Mesothelial cell of epicardium (in vitro differentiated cells): ENCODE measurements at regions not wholly inside any gene's neighbourhood (a gene's known extent, or its start where the extent isn't known, plus 50 kb on each side); places are given as distances from the start of the nearest gene placed in this dataset.

ENCODE experiments used
- DNase-seq, 2 experiments: peaks; one replicate each; pipeline ENCODE4 v3.0.0; 2021; ENCODE audit warnings: low spot score in 2 of 2; ENCODE audit not compliant: unreplicated experiment in 2 of 2
- H3K27ac Mint-ChIP-seq: 2 replicates; pipeline ENCODE4 v1.8.0; 2021; ENCODE audit warnings: mixed read lengths
- H3K27me3 Mint-ChIP-seq: 2 replicates; pipeline ENCODE4 v1.8.0; 2021; ENCODE audit warnings: low read depth, mixed read lengths
- H3K36me3 Mint-ChIP-seq: 2 replicates; pipeline ENCODE4 v1.8.0; 2021; ENCODE audit warnings: mixed read lengths
- H3K4me1 Mint-ChIP-seq: 2 replicates; pipeline ENCODE4 v1.8.0; 2021; ENCODE audit warnings: mixed read lengths
- H3K4me3 Mint-ChIP-seq: 2 replicates; pipeline ENCODE4 v1.8.0; 2021; ENCODE audit warnings: mild to moderate bottlenecking, moderate library complexity, mixed read lengths
- H3K9me3 Mint-ChIP-seq: 2 replicates; pipeline ENCODE4 v1.8.0; 2021; ENCODE audit warnings: mixed read lengths
- TF ChIP-seq, protein P1 (sequence below): fragments of 200-600 bp; sonication (generic); IDR thresholded peaks from one replicate; pipeline ENCODE4 v1.5.0; 2021; ENCODE audit warnings: antibody characterized with exemption; ENCODE audit not compliant: unreplicated experiment

- Mint-ChIP-seq H3K27me3 (peaks cover 9% of the 10 kb centered on the region), H3K4me3 (no peak overlapping the region), H3K4me1 (peaks cover 6% of the 10 kb centered on the region), H3K36me3 (no peaks in the 10 kb centered on the region), H3K27ac (no peak overlapping the region), H3K9me3 (peaks cover 10% of the 10 kb centered on the region)
- TF ChIP-seq, protein P1, sequence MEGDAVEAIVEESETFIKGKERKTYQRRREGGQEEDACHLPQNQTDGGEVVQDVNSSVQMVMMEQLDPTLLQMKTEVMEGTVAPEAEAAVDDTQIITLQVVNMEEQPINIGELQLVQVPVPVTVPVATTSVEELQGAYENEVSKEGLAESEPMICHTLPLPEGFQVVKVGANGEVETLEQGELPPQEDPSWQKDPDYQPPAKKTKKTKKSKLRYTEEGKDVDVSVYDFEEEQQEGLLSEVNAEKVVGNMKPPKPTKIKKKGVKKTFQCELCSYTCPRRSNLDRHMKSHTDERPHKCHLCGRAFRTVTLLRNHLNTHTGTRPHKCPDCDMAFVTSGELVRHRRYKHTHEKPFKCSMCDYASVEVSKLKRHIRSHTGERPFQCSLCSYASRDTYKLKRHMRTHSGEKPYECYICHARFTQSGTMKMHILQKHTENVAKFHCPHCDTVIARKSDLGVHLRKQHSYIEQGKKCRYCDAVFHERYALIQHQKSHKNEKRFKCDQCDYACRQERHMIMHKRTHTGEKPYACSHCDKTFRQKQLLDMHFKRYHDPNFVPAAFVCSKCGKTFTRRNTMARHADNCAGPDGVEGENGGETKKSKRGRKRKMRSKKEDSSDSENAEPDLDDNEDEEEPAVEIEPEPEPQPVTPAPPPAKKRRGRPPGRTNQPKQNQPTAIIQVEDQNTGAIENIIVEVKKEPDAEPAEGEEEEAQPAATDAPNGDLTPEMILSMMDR = no peak
- DNase-seq = no peak
Observed at GRCh38 chr6:165762876-165763275, 99.8 kb upstream of the PDE10A start.

DNA sequence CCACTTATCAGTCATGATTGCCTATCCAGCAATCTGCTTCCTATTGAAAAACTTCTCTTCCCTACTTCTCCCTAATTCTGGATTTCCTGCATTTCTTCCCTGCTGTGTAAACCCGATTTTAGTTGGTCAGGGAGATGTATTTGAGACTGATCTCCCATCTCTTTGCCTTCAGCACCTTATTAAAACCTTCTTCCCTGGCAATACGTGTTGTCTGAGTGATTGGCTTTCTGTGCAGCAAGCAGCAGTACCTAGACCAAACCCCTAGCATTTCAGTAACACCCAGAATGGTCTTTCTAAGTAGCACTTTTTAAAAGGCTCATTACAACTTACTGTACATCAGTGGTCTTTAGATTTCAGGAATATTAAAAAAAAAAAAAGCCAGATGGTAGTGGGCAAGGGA, 99.1 kb upstream of the PDE10A start:
- Mint-ChIP-seq H3K36me3 (no peaks in the 10 kb centered on the region), H3K4me3 (no peak overlapping the region), H3K27ac (no peak overlapping the region), H3K4me1 (peaks cover 6% of the 10 kb centered on the region), H3K27me3 (peaks cover 8% of the 10 kb centered on the region), H3K9me3 (peaks cover 10% of the 10 kb centered on the region)
- DNase-seq = no peak
- TF ChIP-seq, protein P1 = no peak

DNA sequence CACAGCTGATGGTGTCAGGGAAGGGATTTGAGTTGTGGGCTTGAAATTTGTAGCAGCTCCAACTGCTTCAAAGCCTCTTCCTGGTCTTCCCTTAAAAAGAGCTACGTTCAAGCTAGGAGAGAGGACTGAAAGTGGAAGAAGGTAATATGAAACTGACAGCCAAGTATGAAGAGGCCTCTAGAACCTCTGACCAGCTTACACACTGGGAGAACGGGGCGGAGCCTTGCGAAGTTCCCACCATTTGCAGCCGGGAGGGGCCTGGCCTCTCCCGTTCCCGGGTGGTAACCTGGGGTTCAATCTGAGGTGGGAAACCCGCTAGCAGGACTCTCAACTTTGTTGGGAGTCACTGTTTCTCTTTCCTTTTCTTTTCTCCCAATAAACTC, 97.8 kb upstream of the PDE10A start:
- no peaks in the 10 kb centered on the region for H3K4me1 Mint-ChIP-seq
- H3K27me3 Mint-ChIP-seq = peaks cover 6% of the 10 kb centered on the region
- TF ChIP-seq, protein P1 = no peak
- no peak overlapping the region for H3K4me3 Mint-ChIP-seq
- no peak for DNase-seq
- H3K27ac Mint-ChIP-seq = no peak overlapping the region
- H3K36me3 Mint-ChIP-seq = no peaks in the 10 kb centered on the region
- H3K9me3 Mint-ChIP-seq = peaks cover 10% of the 10 kb centered on the region

DNA sequence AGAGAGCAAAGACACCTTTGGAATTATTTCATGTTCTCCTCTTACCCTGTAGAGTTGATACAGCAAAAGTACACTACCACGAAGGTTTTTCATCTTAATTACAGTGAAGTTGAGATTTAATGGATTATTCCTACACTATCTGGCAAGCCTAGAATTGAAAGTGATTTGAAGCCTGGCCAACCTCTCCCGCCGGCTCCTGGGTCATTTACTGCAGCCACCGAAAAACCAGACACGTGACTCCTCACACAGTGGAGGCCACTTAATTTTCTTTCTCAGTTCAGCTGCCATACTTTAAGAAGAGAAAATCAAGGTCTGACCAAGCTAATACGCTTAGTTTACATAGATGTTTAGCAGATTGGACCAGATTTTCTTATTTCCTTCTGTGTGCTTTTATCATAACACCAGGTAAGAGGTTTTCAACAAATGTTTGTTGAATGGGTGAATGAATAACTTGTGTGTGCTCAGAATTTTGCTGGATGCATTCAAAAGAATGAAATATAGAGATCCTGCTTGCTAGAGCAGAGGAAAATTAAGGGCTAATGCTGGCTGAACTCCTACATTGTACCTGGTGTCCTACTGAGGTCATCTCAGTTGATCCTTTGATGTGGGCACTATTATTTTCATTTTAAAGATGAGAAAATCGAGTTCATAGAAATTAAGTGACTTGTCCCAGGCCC, 97.2 kb upstream of the PDE10A start:
- Mint-ChIP-seq H3K27ac (no peak overlapping the region), H3K4me1 (no peaks in the 10 kb centered on the region)

GRCh38 chr6:165758441-165758840, 95.4 kb upstream of the PDE10A start:
- H3K4me3 Mint-ChIP-seq = no peak overlapping the region
- DNase-seq = no peak
- peaks cover 13% of the 10 kb centered on the region for H3K27me3 Mint-ChIP-seq
- TF ChIP-seq, protein P1 = no peak
- H3K4me1 Mint-ChIP-seq = peaks cover 2% of the 10 kb centered on the region
- H3K9me3 Mint-ChIP-seq = peaks cover 10% of the 10 kb centered on the region
- H3K27ac Mint-ChIP-seq = no peak overlapping the region
- H3K36me3 Mint-ChIP-seq = no peaks in the 10 kb centered on the region

More for the DNA sequence above, 97.2 kb upstream of the PDE10A start:
- no peak for DNase-seq
- H3K36me3 Mint-ChIP-seq = no peaks in the 10 kb centered on the region
- H3K9me3 Mint-ChIP-seq = peaks cover 10% of the 10 kb centered on the region
- TF ChIP-seq, protein P1 = no peak
- no peak overlapping the region for H3K4me3 Mint-ChIP-seq
- H3K27me3 Mint-ChIP-seq = peaks cover 12% of the 10 kb centered on the region
